ENCODE measurements at regions not wholly inside any gene's neighbourhood (a gene's known extent, or its start where the extent isn't known, plus 50 kb on each side); places are given as distances from the start of the nearest gene placed in this dataset.

GRCh38 chr15:39143479-39143878 lies 437.4 kb upstream of the THBS1 start (continued):
- TF ChIP-seq CHD2 (IDR thresholded peaks at IDR 0.05; ENCODE audit: low read length, partially characterized antibody) = no peak
- no peak for TF ChIP-seq NPAS2 (CRISPR knock-in tag; IDR thresholded peaks at IDR 0.05; ENCODE audit: borderline replicate concordance)
- TF ChIP-seq POLR2A (IDR thresholded peaks at IDR 0.05; ENCODE audit: low read length) = no peak
- no peak for TF ChIP-seq MAX (IDR thresholded peaks at IDR 0.05)
- TF ChIP-seq PBX3 (IDR thresholded peaks at IDR 0.05) = no peak
- no peak for TF ChIP-seq RNF2 (IDR thresholded peaks at IDR 0.05; ENCODE audit: borderline replicate concordance, low read depth)

GRCh38 chr15:39144051-39144450 lies 436.8 kb upstream of the THBS1 start:
- ChIA-PET CTCF (interaction anchor here (1.1 to 1.3 kb wide), 2 partner anchors 15 to 436 kb away, joined by 3 to 5 read pairs; no protein-coding TSS in a partner anchor), POLR2A (no interaction called here)
- ATAC-seq = no peak
- no peak for FAIRE-seq
- Histone ChIP-seq H3K4me3 (no peak overlapping the region), H3K4me1 (peaks cover 46% of the 10 kb centered on the region), H3K4me2 (no peak overlapping the region), H3K27ac (no peak overlapping the region), H3K9me3 (no peaks in the 10 kb centered on the region)
- TF ChIP-seq ZNF302 (CRISPR knock-in tag; IDR thresholded peaks at IDR 0.05) (no peak), RFX5 (IDR thresholded peaks at IDR 0.05) (no peak), RAD21 (conservative IDR thresholded peaks at IDR 0.05 in 1 of 2, IDR thresholded peaks at IDR 0.05 in 1 of 2) (no peak), MAFK (IDR thresholded peaks at IDR 0.05; ENCODE audit: partially characterized antibody) (no peak), HOXA7 (CRISPR knock-in tag; IDR thresholded peaks at IDR 0.05) (no peak), CHD4 (IDR thresholded peaks at IDR 0.05; ENCODE audit: borderline replicate concordance) (no peak), HMGXB4 (CRISPR knock-in tag; IDR thresholded peaks at IDR 0.05; ENCODE audit: borderline replicate concordance) (no peak)
- WGBS (ENCODE audit: missing lambda C conversion rate) = 90% methylated on average over 2 of the region's 2 CpGs
- no peak for DNase-seq (ENCODE audit: low read depth in 1 of 2, low spot score in 1 of 2)

GRCh38 chr15:39144613-39145499 lies 436.0 kb upstream of the THBS1 start:
- Histone ChIP-seq H3K4me1 (peaks cover 38% of the 10 kb centered on the region), H3K4me3 (no peak overlapping the region), H3K9me3 (no peaks in the 10 kb centered on the region), H3K4me2 (no peak overlapping the region; the same call in 2 of the 3 replicates), H3K27ac (no peak overlapping the region)
- FAIRE-seq = no peak
- TF ChIP-seq BCL3 (IDR thresholded peaks at IDR 0.05) (no peak), CBX8 (IDR thresholded peaks at IDR 0.05) (no peak), PHF8 (IDR thresholded peaks at IDR 0.05; ENCODE audit: borderline replicate concordance, low read depth) (no peak), SMC3 (IDR thresholded peaks at IDR 0.05) (no peak), NFE2L2 (conservative IDR thresholded peaks at IDR 0.05; ENCODE audit: low read length) (no peak), ZSCAN20 (CRISPR knock-in tag; IDR thresholded peaks at IDR 0.05) (no peak), CBX2 (IDR thresholded peaks at IDR 0.05; ENCODE audit: borderline replicate concordance, low read depth) (no peak), JUN (IDR thresholded peaks at IDR 0.05) (no peak), E2F6 (IDR thresholded peaks at IDR 0.05; ENCODE audit: borderline replicate concordance, low read depth) (no peak), HOXB5 (CRISPR knock-in tag; IDR thresholded peaks at IDR 0.05) (no peak), EHMT2 (IDR thresholded peaks at IDR 0.05; ENCODE audit: low read depth) (no peak), HMGXB4 (CRISPR knock-in tag; IDR thresholded peaks at IDR 0.05; ENCODE audit: borderline replicate concordance) (no peak)
- ChIA-PET CTCF (interaction anchor here (1.9 kb wide), 1 partner anchor 11 kb away, joined by 6 read pairs; no protein-coding TSS in a partner anchor), POLR2A (no interaction called here)
- no peak for DNase-seq (ENCODE audit: low read depth in 1 of 2, low spot score in 1 of 2)
- no peak for ATAC-seq
- WGBS (ENCODE audit: missing lambda C conversion rate) = 92% methylated on average over 2 of the region's 2 CpGs

All from A549 (cell line).